Cardiac muscle cell (in vitro differentiated cells and primary cell): ENCODE measurements at regions not wholly inside any gene's neighbourhood (a gene's known extent, or its start where the extent isn't known, plus 50 kb on each side); places are given as distances from the start of the nearest gene placed in this dataset.

Experiments used
- DNase-seq, 2 donors: peaks; one replicate each; pipeline versions ENCODE4 v3.0.0 to v3.0.0-alpha.2; 2010 to 2017; ENCODE audit warnings: low read depth in 1 of 2, low spot score in 1 of 2
- H3K27ac ChIP-seq: fragments of 200-600 bp; sonication (generic); 2 replicates; pipeline ENCODE4 v1.5.1; 2016
- H3K27me3 ChIP-seq: fragments of 200-600 bp; sonication (generic); 2 replicates; pipeline ENCODE4 v1.6.0; 2016; ENCODE audit warnings: control low read depth
- H3K36me3 ChIP-seq: fragments of 200-600 bp; sonication (generic); 2 replicates; pipeline ENCODE4 v1.5.1; 2016; ENCODE audit warnings: control low read depth
- H3K4me1 ChIP-seq: fragments of 200-600 bp; sonication (generic); 2 replicates; pipeline ENCODE4 v1.8.1; 2017; ENCODE audit warnings: low read depth, mild to moderate bottlenecking, mixed run types
- H3K4me3 ChIP-seq: fragments of 200-600 bp; sonication (generic); 2 replicates; pipeline ENCODE4 v1.5.1; 2016; ENCODE audit warnings: mild to moderate bottlenecking
- H3K9me3 ChIP-seq: fragments of 200-600 bp; sonication (generic); 2 replicates; pipeline ENCODE4 v1.5.1; 2017; ENCODE audit warnings: low read depth, mild to moderate bottlenecking, control low read depth
- CTCF ChIP-seq: IDR thresholded peaks from 2 replicates; pipeline ENCODE4 v1.5.1; 2012; ENCODE audit warnings: low read depth, mild to moderate bottlenecking, low read length

GRCh38 chr5:43851741-43852140, 248.8 kb downstream of the NNT start:
- Histone ChIP-seq H3K27ac (no peak overlapping the region), H3K9me3 (no peaks in the 10 kb centered on the region), H3K4me1 (peaks cover 36% of the 10 kb centered on the region), H3K27me3 (no peaks in the 10 kb centered on the region), H3K4me3 (no peak overlapping the region), H3K36me3 (no peaks in the 10 kb centered on the region)
- DNase-seq: no peak
- no peak for TF ChIP-seq CTCF

- peaks cover 5% of the 10 kb centered on the region for H3K4me1 ChIP-seq
- H3K27me3 ChIP-seq: no peaks in the 10 kb centered on the region
Measured at GRCh38 chr5:43840424-43841125, 237.6 kb downstream of the NNT start.

GRCh38 chr5:43839218-43839617, 236.2 kb downstream of the NNT start:
- Histone ChIP-seq H3K36me3 (no peaks in the 10 kb centered on the region), H3K4me3 (no peak overlapping the region), H3K4me1 (no peaks in the 10 kb centered on the region), H3K9me3 (no peaks in the 10 kb centered on the region), H3K27ac (no peak overlapping the region), H3K27me3 (no peaks in the 10 kb centered on the region)
- peak in 1 of 2 donors; percentile 1 for DNase-seq
- TF ChIP-seq CTCF: no peak

More at GRCh38 chr5:43840424-43841125, 237.6 kb downstream of the NNT start:
- TF ChIP-seq CTCF: no peak
- Histone ChIP-seq H3K27ac (no peak overlapping the region), H3K36me3 (no peaks in the 10 kb centered on the region), H3K9me3 (no peaks in the 10 kb centered on the region), H3K4me3 (no peak overlapping the region)
- no peak for DNase-seq

- H3K9me3 ChIP-seq: no peaks in the 10 kb centered on the region
- no peaks in the 10 kb centered on the region for H3K27me3 ChIP-seq
- no peaks in the 10 kb centered on the region for H3K36me3 ChIP-seq
- H3K27ac ChIP-seq: no peak overlapping the region
- DNase-seq: no peak
- H3K4me1 ChIP-seq: no peaks in the 10 kb centered on the region
- H3K4me3 ChIP-seq: no peak overlapping the region
- TF ChIP-seq CTCF: no peak
Measured at GRCh38 chr5:43837996-43838395, 235.0 kb downstream of the NNT start.

- no peaks in the 10 kb centered on the region for H3K36me3 ChIP-seq
- no peaks in the 10 kb centered on the region for H3K9me3 ChIP-seq
- H3K27me3 ChIP-seq: no peaks in the 10 kb centered on the region
- DNase-seq: no peak
- H3K27ac ChIP-seq: no peak overlapping the region
- TF ChIP-seq CTCF: no peak
- H3K4me1 ChIP-seq: no peaks in the 10 kb centered on the region
- no peak overlapping the region for H3K4me3 ChIP-seq
Measured at GRCh38 chr5:43837091-43837490, 234.1 kb downstream of the NNT start.
